ENCODE measurements at regions not wholly inside any gene's neighbourhood (a gene's known extent, or its start where the extent isn't known, plus 50 kb on each side); places are given as distances from the start of the nearest gene placed in this dataset.

DNA sequence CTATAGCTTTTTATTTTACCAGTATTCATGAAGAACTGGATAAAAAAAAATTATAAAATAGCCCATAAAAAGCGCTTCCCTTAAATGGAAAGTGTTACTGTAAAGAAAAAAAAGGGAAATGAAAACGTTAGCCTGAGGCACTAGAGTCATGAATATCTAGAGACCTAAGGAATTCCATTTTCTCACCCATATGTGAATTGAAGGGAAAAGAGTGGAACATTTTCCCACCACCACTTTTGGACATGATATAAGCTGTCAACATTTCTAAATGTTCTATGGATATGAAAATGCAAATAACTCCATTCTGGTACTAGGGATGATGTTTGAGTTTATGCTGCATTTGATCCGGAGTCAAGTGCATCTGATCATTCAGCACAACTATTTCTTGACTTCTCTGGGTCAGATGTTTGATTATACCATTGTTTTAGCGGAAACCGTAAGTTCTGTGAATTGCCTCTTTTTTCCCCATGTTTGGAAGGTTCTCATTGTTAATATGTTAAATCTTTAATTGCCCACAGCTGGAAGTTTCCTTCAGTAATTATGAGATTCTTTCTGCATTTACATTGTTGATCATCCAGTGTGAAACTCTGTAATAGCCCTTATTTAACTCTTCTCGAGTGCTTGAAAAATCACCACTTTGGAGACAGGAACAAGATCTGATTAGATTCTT lies 467.4 kb upstream of the SEMA6A start:
- TF ChIP-seq, protein P1, sequence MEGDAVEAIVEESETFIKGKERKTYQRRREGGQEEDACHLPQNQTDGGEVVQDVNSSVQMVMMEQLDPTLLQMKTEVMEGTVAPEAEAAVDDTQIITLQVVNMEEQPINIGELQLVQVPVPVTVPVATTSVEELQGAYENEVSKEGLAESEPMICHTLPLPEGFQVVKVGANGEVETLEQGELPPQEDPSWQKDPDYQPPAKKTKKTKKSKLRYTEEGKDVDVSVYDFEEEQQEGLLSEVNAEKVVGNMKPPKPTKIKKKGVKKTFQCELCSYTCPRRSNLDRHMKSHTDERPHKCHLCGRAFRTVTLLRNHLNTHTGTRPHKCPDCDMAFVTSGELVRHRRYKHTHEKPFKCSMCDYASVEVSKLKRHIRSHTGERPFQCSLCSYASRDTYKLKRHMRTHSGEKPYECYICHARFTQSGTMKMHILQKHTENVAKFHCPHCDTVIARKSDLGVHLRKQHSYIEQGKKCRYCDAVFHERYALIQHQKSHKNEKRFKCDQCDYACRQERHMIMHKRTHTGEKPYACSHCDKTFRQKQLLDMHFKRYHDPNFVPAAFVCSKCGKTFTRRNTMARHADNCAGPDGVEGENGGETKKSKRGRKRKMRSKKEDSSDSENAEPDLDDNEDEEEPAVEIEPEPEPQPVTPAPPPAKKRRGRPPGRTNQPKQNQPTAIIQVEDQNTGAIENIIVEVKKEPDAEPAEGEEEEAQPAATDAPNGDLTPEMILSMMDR (IDR thresholded peaks at IDR 0.05) = no peak
- TF ChIP-seq ZFX (IDR thresholded peaks at IDR 0.05; ENCODE audit: borderline replicate concordance) = no peak

All from 22Rv1 (cell line).